HEK293 (cell line): ENCODE measurements at regions not wholly inside any gene's neighbourhood (a gene's known extent, or its start where the extent isn't known, plus 50 kb on each side); places are given as distances from the start of the nearest gene placed in this dataset.

Experiments
- CTCF ChIA-PET: fragments of 350-600 bp; formaldehyde crosslinking; extraction: SDS; loops from one replicate; lab custom pipeline; 2021; ENCODE audit warnings: antibody characterized with exemption; lab: Yijun Ruan, JAX
- POLR2A ChIA-PET: fragments of 300-600 bp; formaldehyde crosslinking; extraction: SDS; loops from one replicate; lab custom pipeline; 2020; ENCODE audit warnings: antibody characterized with exemption, inconsistent platforms; lab: Yijun Ruan, JAX
- H3K27ac ChIP-seq: fragments of 200-500 bp; sonication (Bioruptor generic); 2 replicates; pipeline ENCODE4 v1.5.1; 2014; ENCODE audit warnings: low read depth, low read length, control low read depth, inconsistent platforms; ENCODE audit errors: extremely low read depth
- H3K36me3 ChIP-seq, 2 experiments: fragments of 200-500 bp in 1 of 2; sonication (Bioruptor generic) in 1 of 2; 1 replicate in 1 of 2; 2 replicates in 1 of 2; pipeline ENCODE4 v1.5.1; 2014 to 2017; ENCODE audit warnings: inconsistent platforms in 2 of 2, low read length in 2 of 2; ENCODE audit not compliant: control insufficient read depth in 2 of 2, insufficient read depth in 1 of 2
- H3K4me1 ChIP-seq: fragments of 200-500 bp; sonication (Bioruptor generic); 2 replicates; pipeline ENCODE4 v1.5.1; 2014; ENCODE audit warnings: mild to moderate bottlenecking, low read length, inconsistent platforms; ENCODE audit not compliant: control insufficient read depth, insufficient read depth
- H3K4me3 ChIP-seq: 2 replicates; pipeline ENCODE4 v1.5.1; 2011; ENCODE audit warnings: low read depth, mild to moderate bottlenecking, control low read depth, low read length, moderate library complexity
- H3K9me3 ChIP-seq: fragments of 200-500 bp; sonication (Bioruptor generic); 2 replicates; pipeline ENCODE4 v1.5.1; 2014; ENCODE audit warnings: low read depth, low read length, inconsistent platforms; ENCODE audit not compliant: control insufficient read depth, insufficient read depth
- ATF2 ChIP-seq: fragments of 450-650 bp; formaldehyde crosslinking; IDR thresholded peaks from 2 replicates; pipeline ENCODE4 v1.5.1; 2016; ENCODE audit warnings: missing biosample characterization, missing genetic modification characterization, low read depth
- MZF1 ChIP-seq: fragments of 450-650 bp; formaldehyde crosslinking; IDR thresholded peaks from 2 replicates; pipeline ENCODE4 v1.5.1; 2017; ENCODE audit warnings: missing biosample characterization, missing genetic modification characterization, borderline replicate concordance
- SETDB1 ChIP-seq: IDR thresholded peaks from one replicate; pipeline ENCODE4 v1.6.1; 2017; ENCODE audit warnings: mild to moderate bottlenecking, low read length, moderate library complexity, mixed read lengths; ENCODE audit not compliant: insufficient read length
- TRIM28 ChIP-seq: IDR thresholded peaks from 2 replicates; pipeline ENCODE4 v1.6.1; 2011; ENCODE audit warnings: low read length, control low read depth, borderline replicate concordance
- YY2 ChIP-seq: fragments of 450-650 bp; formaldehyde crosslinking; IDR thresholded peaks from 2 replicates; pipeline ENCODE4 v1.5.1; 2016; ENCODE audit warnings: missing biosample characterization, missing genetic modification characterization
- ZBTB10 ChIP-seq: fragments of 450-650 bp; formaldehyde crosslinking; IDR thresholded peaks from 2 replicates; pipeline ENCODE4 v1.5.1; 2016; ENCODE audit warnings: missing biosample characterization, missing genetic modification characterization
- ZBTB8A ChIP-seq: fragments of 450-650 bp; formaldehyde crosslinking; IDR thresholded peaks from 2 replicates; pipeline ENCODE4 v1.5.1; 2016; ENCODE audit warnings: missing biosample characterization, missing genetic modification characterization
- ZNF114 ChIP-seq: fragments of 450-650 bp; formaldehyde crosslinking; IDR thresholded peaks from 2 replicates; pipeline ENCODE4 v1.5.0; 2017; ENCODE audit warnings: missing biosample characterization, missing genetic modification characterization
- ZNF140 ChIP-seq: fragments of 450-650 bp; formaldehyde crosslinking; IDR thresholded peaks from 2 replicates; pipeline ENCODE4 v1.5.1; 2016; ENCODE audit warnings: missing biosample characterization, missing genetic modification characterization
- ZNF223 ChIP-seq: fragments of 450-650 bp; formaldehyde crosslinking; IDR thresholded peaks from 2 replicates; pipeline ENCODE4 v1.5.1; 2016; ENCODE audit warnings: missing biosample characterization, missing genetic modification characterization
- ZNF302 ChIP-seq: fragments of 450-650 bp; formaldehyde crosslinking; IDR thresholded peaks from 2 replicates; pipeline ENCODE4 v1.5.1; 2016; ENCODE audit warnings: missing biosample characterization, missing genetic modification characterization, low read depth
- ZNF341 ChIP-seq: fragments of 450-650 bp; formaldehyde crosslinking; IDR thresholded peaks from 2 replicates; pipeline ENCODE4; 2016; ENCODE audit warnings: low read depth, missing biosample characterization, missing genetic modification characterization
- ZNF350 ChIP-seq: fragments of 450-650 bp; formaldehyde crosslinking; IDR thresholded peaks from 2 replicates; pipeline ENCODE4 v1.5.0; 2017; ENCODE audit warnings: missing biosample characterization, mild to moderate bottlenecking, missing genetic modification characterization
- ZNF362 ChIP-seq: fragments of 450-650 bp; formaldehyde crosslinking; IDR thresholded peaks from 2 replicates; pipeline ENCODE4 v1.5.1; 2016; ENCODE audit warnings: missing biosample characterization, missing genetic modification characterization
- ZNF391 ChIP-seq: fragments of 450-650 bp; formaldehyde crosslinking; IDR thresholded peaks from 2 replicates; pipeline ENCODE4 v1.5.1; 2016; ENCODE audit warnings: low read depth, missing biosample characterization, missing genetic modification characterization, borderline replicate concordance
- ZNF426 ChIP-seq: fragments of 450-650 bp; formaldehyde crosslinking; IDR thresholded peaks from 2 replicates; pipeline ENCODE4 v1.5.1; 2017; ENCODE audit warnings: missing biosample characterization, missing genetic modification characterization, mild to moderate bottlenecking, inconsistent platforms, moderate library complexity
- ZNF488 ChIP-seq: fragments of 450-650 bp; formaldehyde crosslinking; IDR thresholded peaks from 2 replicates; pipeline ENCODE4 v1.5.1; 2016; ENCODE audit warnings: missing biosample characterization, missing genetic modification characterization
- ZNF776 ChIP-seq: fragments of 450-650 bp; formaldehyde crosslinking; IDR thresholded peaks from 2 replicates; pipeline ENCODE4 v1.5.0; 2017; ENCODE audit warnings: missing biosample characterization, missing genetic modification characterization, borderline replicate concordance
- ZNF791 ChIP-seq: fragments of 450-650 bp; formaldehyde crosslinking; IDR thresholded peaks from 2 replicates; pipeline ENCODE4 v1.5.1; 2016; ENCODE audit warnings: missing biosample characterization, missing genetic modification characterization
- TF ChIP-seq, protein P1 (sequence below): fragments of 450-650 bp; formaldehyde crosslinking; conservative IDR thresholded peaks from 2 replicates; pipeline ENCODE4 v1.5.1; 2016; ENCODE audit warnings: low read depth, missing biosample characterization, missing genetic modification characterization
- TF ChIP-seq, protein P2 (sequence below): fragments of 450-650 bp; formaldehyde crosslinking; IDR thresholded peaks from 2 replicates; pipeline ENCODE4 v1.5.1; 2016; ENCODE audit warnings: missing biosample characterization, missing genetic modification characterization
- TF ChIP-seq, protein P3 (sequence below): fragments of 450-650 bp; formaldehyde crosslinking; IDR thresholded peaks from 2 replicates; pipeline ENCODE4 v1.5.1; 2016; ENCODE audit warnings: missing biosample characterization, missing genetic modification characterization, low read depth

- TF ChIP-seq, protein P1, sequence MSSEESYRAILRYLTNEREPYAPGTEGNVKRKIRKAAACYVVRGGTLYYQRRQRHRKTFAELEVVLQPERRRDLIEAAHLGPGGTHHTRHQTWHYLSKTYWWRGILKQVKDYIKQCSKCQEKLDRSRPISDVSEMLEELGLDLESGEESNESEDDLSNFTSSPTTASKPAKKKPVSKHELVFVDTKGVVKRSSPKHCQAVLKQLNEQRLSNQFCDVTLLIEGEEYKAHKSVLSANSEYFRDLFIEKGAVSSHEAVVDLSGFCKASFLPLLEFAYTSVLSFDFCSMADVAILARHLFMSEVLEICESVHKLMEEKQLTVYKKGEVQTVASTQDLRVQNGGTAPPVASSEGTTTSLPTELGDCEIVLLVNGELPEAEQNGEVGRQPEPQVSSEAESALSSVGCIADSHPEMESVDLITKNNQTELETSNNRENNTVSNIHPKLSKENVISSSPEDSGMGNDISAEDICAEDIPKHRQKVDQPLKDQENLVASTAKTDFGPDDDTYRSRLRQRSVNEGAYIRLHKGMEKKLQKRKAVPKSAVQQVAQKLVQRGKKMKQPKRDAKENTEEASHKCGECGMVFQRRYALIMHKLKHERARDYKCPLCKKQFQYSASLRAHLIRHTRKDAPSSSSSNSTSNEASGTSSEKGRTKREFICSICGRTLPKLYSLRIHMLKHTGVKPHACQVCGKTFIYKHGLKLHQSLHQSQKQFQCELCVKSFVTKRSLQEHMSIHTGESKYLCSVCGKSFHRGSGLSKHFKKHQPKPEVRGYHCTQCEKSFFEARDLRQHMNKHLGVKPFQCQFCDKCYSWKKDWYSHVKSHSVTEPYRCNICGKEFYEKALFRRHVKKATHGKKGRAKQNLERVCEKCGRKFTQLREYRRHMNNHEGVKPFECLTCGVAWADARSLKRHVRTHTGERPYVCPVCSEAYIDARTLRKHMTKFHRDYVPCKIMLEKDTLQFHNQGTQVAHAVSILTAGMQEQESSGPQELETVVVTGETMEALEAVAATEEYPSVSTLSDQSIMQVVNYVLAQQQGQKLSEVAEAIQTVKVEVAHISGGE = no peak
- TF ChIP-seq ZNF362 (no peak), ZNF302 (tag by site-specific recombination) (no peak), ZNF426 (no peak), ZNF791 (no peak), ZNF140 (no peak)
- TF ChIP-seq, protein P2, sequence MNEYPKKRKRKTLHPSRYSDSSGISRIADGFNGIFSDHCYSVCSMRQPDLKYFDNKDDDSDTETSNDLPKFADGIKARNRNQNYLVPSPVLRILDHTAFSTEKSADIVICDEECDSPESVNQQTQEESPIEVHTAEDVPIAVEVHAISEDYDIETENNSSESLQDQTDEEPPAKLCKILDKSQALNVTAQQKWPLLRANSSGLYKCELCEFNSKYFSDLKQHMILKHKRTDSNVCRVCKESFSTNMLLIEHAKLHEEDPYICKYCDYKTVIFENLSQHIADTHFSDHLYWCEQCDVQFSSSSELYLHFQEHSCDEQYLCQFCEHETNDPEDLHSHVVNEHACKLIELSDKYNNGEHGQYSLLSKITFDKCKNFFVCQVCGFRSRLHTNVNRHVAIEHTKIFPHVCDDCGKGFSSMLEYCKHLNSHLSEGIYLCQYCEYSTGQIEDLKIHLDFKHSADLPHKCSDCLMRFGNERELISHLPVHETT (tag by site-specific recombination) = no peak
These were observed 307.1 kb upstream of the C1orf174 start (continued) for GRCh38 chr1:4207183-4207582.

GRCh38 chr1:4207842-4208692 is 308.0 kb upstream of the C1orf174 start:
- H3K9me3 ChIP-seq = no peaks in the 10 kb centered on the region
- ChIA-PET POLR2A (no interaction called here), CTCF (no interaction called here)
- H3K4me3 ChIP-seq = no peak overlapping the region
- H3K27ac ChIP-seq = no peak overlapping the region
- no peaks in the 10 kb centered on the region for H3K4me1 ChIP-seq
- no peaks in the 10 kb centered on the region for H3K36me3 ChIP-seq
- no peak for TF ChIP-seq MZF1 (tag by site-specific recombination)
- TF ChIP-seq ZNF391 (tag by site-specific recombination) = no peak
- TF ChIP-seq ZNF488 (tag by site-specific recombination) = no peak
- no peak for TF ChIP-seq ZNF341 (tag by site-specific recombination)
- TF ChIP-seq, protein P3, sequence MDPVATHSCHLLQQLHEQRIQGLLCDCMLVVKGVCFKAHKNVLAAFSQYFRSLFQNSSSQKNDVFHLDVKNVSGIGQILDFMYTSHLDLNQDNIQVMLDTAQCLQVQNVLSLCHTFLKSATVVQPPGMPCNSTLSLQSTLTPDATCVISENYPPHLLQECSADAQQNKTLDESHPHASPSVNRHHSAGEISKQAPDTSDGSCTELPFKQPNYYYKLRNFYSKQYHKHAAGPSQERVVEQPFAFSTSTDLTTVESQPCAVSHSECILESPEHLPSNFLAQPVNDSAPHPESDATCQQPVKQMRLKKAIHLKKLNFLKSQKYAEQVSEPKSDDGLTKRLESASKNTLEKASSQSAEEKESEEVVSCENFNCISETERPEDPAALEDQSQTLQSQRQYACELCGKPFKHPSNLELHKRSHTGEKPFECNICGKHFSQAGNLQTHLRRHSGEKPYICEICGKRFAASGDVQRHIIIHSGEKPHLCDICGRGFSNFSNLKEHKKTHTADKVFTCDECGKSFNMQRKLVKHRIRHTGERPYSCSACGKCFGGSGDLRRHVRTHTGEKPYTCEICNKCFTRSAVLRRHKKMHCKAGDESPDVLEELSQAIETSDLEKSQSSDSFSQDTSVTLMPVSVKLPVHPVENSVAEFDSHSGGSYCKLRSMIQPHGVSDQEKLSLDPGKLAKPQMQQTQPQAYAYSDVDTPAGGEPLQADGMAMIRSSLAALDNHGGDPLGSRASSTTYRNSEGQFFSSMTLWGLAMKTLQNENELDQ (tag by site-specific recombination) = no peak
- no peak for TF ChIP-seq ATF2 (tag by site-specific recombination)
- no peak for TF ChIP-seq ZNF114 (tag by site-specific recombination)
- TF ChIP-seq ZNF350 (tag by site-specific recombination) = no peak
- no peak for TF ChIP-seq SETDB1
- TF ChIP-seq ZNF223 (tag by site-specific recombination) = no peak
- no peak for TF ChIP-seq ZBTB8A (tag by site-specific recombination)
- TF ChIP-seq ZNF776 (tag by site-specific recombination) = no peak
- TF ChIP-seq TRIM28 = no peak
- TF ChIP-seq ZBTB10 (tag by site-specific recombination) = no peak
- TF ChIP-seq YY2 = no peak
